Neural progenitor cell (in vitro differentiated cells): ENCODE measurements at regions not wholly inside any gene's neighbourhood (a gene's known extent, or its start where the extent isn't known, plus 50 kb on each side); places are given as distances from the start of the nearest gene placed in this dataset.

Experiments
- DNase-seq: peaks from one replicate; pipeline ENCODE4 v3.0.0-alpha.2; 2016; ENCODE audit warnings: low spot score
- H2AFZ ChIP-seq: fragments of 200-600 bp; sonication (generic); replicated peaks from 2 replicates; pipeline ENCODE4 v1.6.1; 2016; ENCODE audit warnings: antibody characterized with exemption
- H3F3A ChIP-seq: fragments of 200-600 bp; sonication (generic); 2 replicates; pipeline ENCODE4 v1.6.1; 2016; ENCODE audit warnings: antibody characterized with exemption, low read depth
- H3K27ac ChIP-seq: fragments of 200-600 bp; sonication (generic); 2 replicates; pipeline ENCODE4 v1.5.1; 2016; ENCODE audit warnings: mild to moderate bottlenecking
- H3K27me3 ChIP-seq: fragments of 200-600 bp; sonication (generic); 2 replicates; pipeline ENCODE4 v1.6.1; 2016; ENCODE audit warnings: mild to moderate bottlenecking, moderate library complexity
- H3K36me3 ChIP-seq: fragments of 200-600 bp; sonication (generic); 2 replicates; pipeline ENCODE4 v1.5.1; 2016
- H3K4me1 ChIP-seq: fragments of 200-600 bp; sonication (generic); 2 replicates; pipeline ENCODE4 v1.6.1; 2016; ENCODE audit warnings: mixed run types
- H3K4me2 ChIP-seq: fragments of 200-600 bp; sonication (generic); 2 replicates; pipeline ENCODE4 v1.6.1; 2016
- H3K4me3 ChIP-seq: fragments of 200-600 bp; sonication (generic); 2 replicates; pipeline ENCODE4 v1.5.1; 2016
- H3K79me2 ChIP-seq: fragments of 200-600 bp; sonication (generic); 2 replicates; pipeline ENCODE4 v1.6.1; 2016; ENCODE audit warnings: low read depth
- H3K9ac ChIP-seq: fragments of 200-600 bp; sonication (generic); 2 replicates; pipeline ENCODE4 v1.6.1; 2016
- H3K9me3 ChIP-seq: fragments of 200-600 bp; sonication (generic); 2 replicates; pipeline ENCODE4 v1.5.1; 2016; ENCODE audit warnings: low read depth
- H4K20me1 ChIP-seq: fragments of 200-600 bp; sonication (generic); 2 replicates; pipeline ENCODE4 v1.6.1; 2016; ENCODE audit warnings: low read depth
- H3K27ac Mint-ChIP-seq: 3 replicates; pipeline ENCODE4 v1.8.0; 2021; ENCODE audit warnings: mixed read lengths
- H3K27me3 Mint-ChIP-seq: 2 replicates; pipeline ENCODE4 v1.8.0; 2022; ENCODE audit warnings: low read depth, mild to moderate bottlenecking, inconsistent platforms, moderate library complexity, mixed read lengths; ENCODE audit not compliant: insufficient read depth
- H3K36me3 Mint-ChIP-seq: 3 replicates; pipeline ENCODE4 v1.8.0; 2021; ENCODE audit warnings: mixed read lengths
- H3K4me1 Mint-ChIP-seq: 3 replicates; pipeline ENCODE4 v1.8.0; 2021; ENCODE audit warnings: mixed read lengths
- H3K4me3 Mint-ChIP-seq: 3 replicates; pipeline ENCODE4 v1.8.0; 2021; ENCODE audit warnings: mild to moderate bottlenecking, moderate library complexity, mixed read lengths
- H3K9me3 Mint-ChIP-seq: 3 replicates; pipeline ENCODE4 v1.8.0; 2020; ENCODE audit warnings: mixed read lengths
- CTCF ChIP-seq: fragments of 200-600 bp; sonication (generic); IDR thresholded peaks from 2 replicates; pipeline ENCODE4 v1.5.1; 2017; ENCODE audit warnings: antibody characterized with exemption, mild to moderate bottlenecking
- EZH2 ChIP-seq: fragments of 200-600 bp; sonication (generic); IDR thresholded peaks from 2 replicates; pipeline ENCODE4 v1.6.1; 2017; ENCODE audit warnings: antibody characterized with exemption, mild to moderate bottlenecking, moderate library complexity
- EZH2phosphoT487 ChIP-seq: fragments of 200-600 bp; sonication (generic); IDR thresholded peaks from 2 replicates; pipeline ENCODE4 v1.6.1; 2017; ENCODE audit warnings: antibody characterized with exemption

- no peak overlapping the region for H3K27ac ChIP-seq
- no peak overlapping the region for H3K4me3 ChIP-seq
- Mint-ChIP-seq H3K27ac (no peak overlapping the region), H3K27me3 (no peaks in the 10 kb centered on the region), H3K36me3 (no peaks in the 10 kb centered on the region), H3K9me3 (no peaks in the 10 kb centered on the region), H3K4me1 (peaks cover 6% of the 10 kb centered on the region), H3K4me3 (no peak overlapping the region)
- TF ChIP-seq CTCF (no peak), EZH2phosphoT487 (no peak), EZH2 (no peak)
- peaks cover 4% of the 10 kb centered on the region for H3K4me1 ChIP-seq
- H3K4me2 ChIP-seq: no peak overlapping the region
- no peaks in the 10 kb centered on the region for H3K79me2 ChIP-seq
- no peaks in the 10 kb centered on the region for H4K20me1 ChIP-seq
- no peak overlapping the region for H3K9ac ChIP-seq
- H3F3A ChIP-seq: no peaks in the 10 kb centered on the region
- DNase-seq: no peak
- H3K36me3 ChIP-seq: no peaks in the 10 kb centered on the region
- no peak overlapping the region for H2AFZ ChIP-seq
- H3K27me3 ChIP-seq: no peaks in the 10 kb centered on the region
- no peaks in the 10 kb centered on the region for H3K9me3 ChIP-seq
Observed at GRCh38 chr3:124082343-124082742, 90.4 kb upstream of the ROPN1 start.

GRCh38 chr3:124084022-124084881 lies 92.3 kb upstream of the ROPN1 start:
- H3K4me2 ChIP-seq: no peak overlapping the region
- Mint-ChIP-seq H3K9me3 (no peaks in the 10 kb centered on the region), H3K36me3 (peaks cover 6% of the 10 kb centered on the region), H3K27me3 (peaks cover 2% of the 10 kb centered on the region), H3K4me3 (no peak overlapping the region), H3K4me1 (peaks cover 3% of the 10 kb centered on the region), H3K27ac (no peak overlapping the region)
- no peak overlapping the region for H2AFZ ChIP-seq
- H3K4me3 ChIP-seq: no peak overlapping the region
- H3K36me3 ChIP-seq: no peaks in the 10 kb centered on the region
- no peaks in the 10 kb centered on the region for H3K4me1 ChIP-seq
- H3K9me3 ChIP-seq: no peaks in the 10 kb centered on the region
- DNase-seq: no peak
- H3K27me3 ChIP-seq: no peaks in the 10 kb centered on the region
- no peak for TF ChIP-seq CTCF
- no peak for TF ChIP-seq EZH2
- no peak for TF ChIP-seq EZH2phosphoT487
- H3K79me2 ChIP-seq: no peaks in the 10 kb centered on the region
- H3F3A ChIP-seq: no peaks in the 10 kb centered on the region
- H3K27ac ChIP-seq: no peak overlapping the region
- H3K9ac ChIP-seq: no peak overlapping the region
- H4K20me1 ChIP-seq: no peaks in the 10 kb centered on the region

GRCh38 chr3:124088801-124089200 lies 96.9 kb upstream of the ROPN1 start:
- H3K79me2 ChIP-seq: no peaks in the 10 kb centered on the region
- TF ChIP-seq CTCF (no peak), EZH2 (no peak), EZH2phosphoT487 (no peak)
- Mint-ChIP-seq H3K4me1 (peaks cover 25% of the 10 kb centered on the region), H3K4me3 (no peak overlapping the region), H3K27ac (no peak overlapping the region), H3K27me3 (peaks cover 3% of the 10 kb centered on the region), H3K36me3 (peaks cover 12% of the 10 kb centered on the region), H3K9me3 (no peaks in the 10 kb centered on the region)
- H3K27ac ChIP-seq: no peak overlapping the region
- H3K4me2 ChIP-seq: no peak overlapping the region
- no peak overlapping the region for H3K9ac ChIP-seq
- no peaks in the 10 kb centered on the region for H4K20me1 ChIP-seq
- no peaks in the 10 kb centered on the region for H3K36me3 ChIP-seq
- H3K4me3 ChIP-seq: no peak overlapping the region
- H2AFZ ChIP-seq: no peak overlapping the region
- H3K27me3 ChIP-seq: no peaks in the 10 kb centered on the region
- DNase-seq: no peak
- peaks cover 5% of the 10 kb centered on the region for H3K4me1 ChIP-seq
- H3F3A ChIP-seq: no peaks in the 10 kb centered on the region
- no peaks in the 10 kb centered on the region for H3K9me3 ChIP-seq
